Raji (cell line): ENCODE measurements at regions not wholly inside any gene's neighbourhood (a gene's known extent, or its start where the extent isn't known, plus 50 kb on each side); places are given as distances from the start of the nearest gene placed in this dataset.

Source experiments
- POLR2A ChIP-seq: IDR thresholded peaks from 2 replicates; pipeline ENCODE4 v1.6.1; 2011; ENCODE audit warnings: low read depth, low read length, control low read depth; ENCODE audit not compliant: insufficient read depth

DNA sequence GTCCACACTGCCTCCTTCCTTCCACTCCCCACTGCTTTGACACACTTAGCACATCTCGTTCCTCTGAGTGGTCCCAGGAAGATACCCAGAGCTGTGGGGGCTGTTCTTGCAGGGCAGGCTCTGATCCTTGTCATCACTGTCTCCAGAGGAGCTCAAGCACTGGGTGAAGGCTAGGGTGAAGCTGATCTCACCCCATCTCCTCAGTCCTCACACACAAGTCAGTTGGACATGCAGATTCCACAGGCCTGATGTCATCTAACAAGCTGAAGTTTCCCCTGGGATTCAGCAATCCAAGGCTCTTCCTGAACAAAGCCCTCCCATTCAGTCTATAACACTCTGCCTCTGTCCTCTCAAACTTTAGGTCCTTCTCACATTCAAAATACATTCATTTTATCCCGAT is 90.6 kb upstream of the RAB6C start:
- no peak for TF ChIP-seq POLR2A

DNA sequence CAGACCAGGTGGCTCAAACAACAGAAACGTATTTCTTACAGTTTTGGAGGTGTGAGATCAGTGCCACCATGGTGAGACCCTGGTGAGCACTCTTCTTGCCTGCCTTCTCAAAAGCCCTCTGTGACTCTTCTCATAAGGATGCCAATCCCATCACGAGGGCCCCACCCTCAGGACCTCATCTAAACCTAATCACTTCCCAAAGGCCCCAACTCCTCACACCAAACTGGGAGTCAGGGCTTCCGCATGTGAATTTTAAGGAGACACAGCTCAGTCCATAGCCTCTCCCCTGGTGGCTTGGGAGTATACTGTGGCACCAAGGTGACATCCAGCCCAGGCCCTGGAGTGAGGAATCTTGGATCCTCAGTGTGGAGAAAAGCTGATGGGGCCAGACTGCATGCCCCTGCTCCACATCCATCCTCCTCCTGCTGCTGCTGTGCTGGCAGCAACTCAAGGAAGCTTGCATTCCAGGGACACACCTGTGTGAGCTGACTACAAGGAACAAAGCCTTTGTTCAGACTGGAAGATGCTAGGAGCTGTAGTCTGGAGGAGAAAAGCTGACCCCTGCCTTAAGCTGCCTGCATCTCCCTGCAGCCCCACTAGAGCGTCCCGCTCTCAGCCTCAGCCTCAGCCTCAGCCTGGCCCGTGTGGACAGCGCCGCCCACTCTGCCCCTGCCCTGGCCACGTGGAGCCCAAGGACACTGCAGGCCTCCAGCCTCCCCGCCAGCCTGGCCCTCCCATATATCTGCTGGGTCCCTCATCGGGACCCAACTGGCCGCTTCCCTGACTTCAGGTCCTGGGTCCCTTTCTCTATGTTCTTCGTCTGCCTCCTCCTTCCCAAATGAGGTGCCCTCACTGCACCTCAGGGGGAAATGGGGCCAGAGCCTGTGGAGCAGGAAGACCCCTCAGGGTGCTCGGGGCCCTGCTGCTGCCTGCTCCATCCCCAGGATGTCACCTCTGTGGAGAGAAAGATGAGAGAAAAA is 87.8 kb upstream of the RAB6C start:
- no peak for TF ChIP-seq POLR2A

DNA sequence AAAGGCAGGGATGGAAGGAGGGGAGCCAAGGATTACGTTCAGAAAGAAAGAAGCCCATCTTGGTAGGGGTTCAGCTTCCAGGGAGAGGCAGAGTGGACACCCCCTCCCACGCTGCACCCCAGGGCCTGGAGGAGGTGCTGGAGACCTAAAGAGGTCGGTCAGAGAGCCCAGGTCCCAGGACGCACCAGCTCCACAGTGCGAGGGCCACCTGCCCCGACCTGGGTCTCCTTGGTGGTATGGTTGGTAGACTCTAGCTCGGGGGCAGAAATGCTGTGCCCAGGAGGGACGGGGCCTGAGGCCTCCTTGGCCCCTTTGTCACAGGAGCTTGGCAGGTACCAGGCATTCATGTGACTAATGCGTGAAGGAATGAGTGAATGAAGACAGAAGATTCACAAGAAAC is 87.1 kb upstream of the RAB6C start:
- TF ChIP-seq POLR2A = no peak

DNA sequence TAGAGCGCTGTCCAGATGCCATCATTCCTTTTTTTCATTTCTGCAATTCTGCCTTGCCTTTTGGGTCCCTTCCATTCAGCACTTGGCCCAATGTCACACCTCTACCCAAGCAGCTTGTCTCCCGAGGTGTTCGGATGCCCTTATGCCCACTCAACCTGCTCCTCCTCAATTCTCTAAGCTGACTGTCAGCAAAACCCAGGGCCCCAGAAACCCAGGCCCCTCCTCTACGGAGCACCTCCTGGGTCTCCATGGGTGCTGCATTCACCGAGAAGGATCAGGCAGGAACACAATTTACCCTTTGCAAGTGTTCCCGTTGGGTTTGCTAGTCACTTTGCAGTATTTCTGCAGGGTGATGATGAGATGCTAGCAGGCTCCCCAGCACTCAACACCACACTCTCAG is 86.7 kb upstream of the RAB6C start:
- TF ChIP-seq POLR2A = no peak

DNA sequence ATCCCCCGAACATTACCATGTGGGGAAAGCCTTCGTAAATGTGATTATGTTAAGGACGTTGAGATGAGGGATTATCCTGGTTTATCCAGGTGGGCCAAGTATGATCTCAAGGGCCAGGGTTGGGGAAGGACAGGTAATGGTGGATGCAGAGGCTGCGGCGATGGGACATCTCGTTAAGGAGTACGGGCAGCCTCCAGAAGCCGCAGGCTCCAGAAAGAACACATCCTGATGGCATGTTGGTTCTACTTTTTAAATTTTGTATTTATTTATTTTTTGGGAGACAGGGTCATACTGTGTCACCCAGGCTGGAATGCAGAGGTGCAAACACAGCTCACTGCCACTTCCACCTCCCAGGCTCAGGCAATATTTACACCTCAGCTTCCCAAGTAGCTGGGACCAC is 86.2 kb upstream of the RAB6C start:
- TF ChIP-seq POLR2A = no peak

DNA sequence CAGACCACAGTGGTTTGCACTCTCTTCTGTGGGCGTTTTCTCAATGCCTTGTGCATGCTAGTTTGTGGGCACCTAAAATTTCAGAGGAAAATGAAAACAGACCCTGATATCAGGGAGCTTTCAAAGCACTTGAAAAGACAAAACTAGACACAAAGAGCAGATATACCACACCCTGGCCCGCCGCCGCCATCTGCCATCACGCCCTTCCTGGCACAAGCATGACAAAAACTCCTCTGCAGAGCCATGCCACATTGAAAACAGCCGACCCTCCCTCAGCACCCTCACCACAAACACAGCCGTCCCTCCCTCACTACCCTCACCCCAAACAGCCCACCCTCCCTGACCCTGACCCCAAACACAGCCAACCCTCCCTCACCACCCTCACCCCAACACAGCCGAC is 84.8 kb upstream of the RAB6C start:
- no peak for TF ChIP-seq POLR2A

DNA sequence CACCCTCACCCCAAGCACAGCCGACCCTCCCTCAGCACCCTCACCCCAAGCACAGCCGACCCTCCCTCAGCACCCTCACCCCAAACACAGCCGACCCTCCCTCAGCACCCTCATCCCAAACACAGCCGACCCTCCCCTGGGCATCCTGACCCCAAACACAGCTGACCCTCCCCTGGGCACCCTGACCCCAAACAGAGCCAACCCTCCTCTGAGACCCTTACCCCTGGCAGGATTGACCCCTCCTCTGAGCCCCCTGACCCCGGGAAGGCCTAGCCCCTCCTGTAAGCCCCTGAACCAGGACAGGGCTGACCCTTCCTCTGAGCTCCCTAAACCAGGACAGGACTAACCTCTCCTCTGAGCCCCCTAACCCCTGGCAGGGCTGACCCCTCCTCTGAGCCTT is 84.4 kb upstream of the RAB6C start:
- TF ChIP-seq POLR2A = no peak

DNA sequence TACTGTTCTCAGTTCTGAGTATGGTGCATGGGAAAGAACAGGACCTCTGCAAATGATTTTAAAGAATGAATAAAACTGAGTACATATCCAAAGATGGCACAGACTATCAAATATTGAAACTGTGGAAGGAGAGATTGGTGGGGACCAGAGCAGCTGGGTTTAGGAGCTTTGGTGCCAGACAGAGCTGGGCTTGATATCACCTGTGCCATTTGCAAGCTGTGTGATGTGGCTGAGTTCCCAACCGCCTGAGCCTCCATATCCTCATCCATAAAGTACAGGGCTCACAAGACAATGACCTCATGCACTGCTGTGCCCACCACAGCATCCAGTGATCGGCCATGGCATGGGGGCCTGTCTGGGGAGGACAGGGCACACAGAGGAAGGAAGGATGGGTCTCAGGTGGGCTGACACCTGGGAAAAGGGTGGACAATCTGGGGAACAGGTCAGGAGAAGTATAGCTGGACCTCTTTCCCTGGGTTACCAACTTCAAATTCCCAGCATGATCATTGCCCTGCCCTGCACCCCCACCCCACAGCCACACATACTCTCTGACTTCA is 83.9 kb upstream of the RAB6C start:
- TF ChIP-seq POLR2A = no peak

DNA sequence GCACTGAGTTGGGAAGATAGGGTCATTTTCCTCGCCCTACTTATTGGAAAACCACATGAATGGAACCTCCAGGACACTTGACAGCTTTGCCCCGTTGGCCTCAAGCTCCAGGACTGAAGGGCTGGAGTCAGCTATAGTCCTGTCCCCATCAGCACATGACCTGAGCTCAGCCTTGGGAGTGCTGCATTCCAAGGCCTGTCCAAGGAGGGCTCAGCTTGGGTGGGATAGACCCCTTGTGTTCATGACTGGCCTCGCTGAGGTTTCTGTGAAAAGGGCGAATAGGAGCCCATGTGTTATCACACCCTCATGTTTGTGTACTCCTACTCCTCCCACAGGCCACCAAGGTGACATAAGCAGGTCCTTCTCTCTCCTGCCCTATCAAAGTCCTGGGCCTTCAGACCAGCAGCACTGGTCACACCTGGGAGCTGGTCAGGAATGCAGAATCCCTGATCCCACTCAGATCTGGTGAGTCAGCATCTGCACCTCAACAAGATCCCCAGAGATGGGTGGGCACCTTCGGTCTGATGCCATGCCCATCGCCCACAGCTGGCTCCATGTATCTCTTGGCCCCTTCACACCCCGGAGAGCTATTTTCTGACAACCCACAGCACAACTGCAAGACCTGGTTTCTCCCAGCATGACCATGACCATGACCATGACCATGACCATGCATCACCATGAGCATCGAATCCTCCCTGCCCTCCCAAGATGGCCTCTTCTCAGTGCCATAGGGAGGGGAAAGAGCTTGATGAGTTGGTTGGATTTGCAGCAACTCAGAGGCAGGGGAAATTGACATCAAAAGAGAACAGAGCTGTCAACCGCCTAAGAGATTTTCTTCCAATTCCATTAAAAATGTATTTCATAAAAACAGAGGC is 83.0 kb upstream of the RAB6C start:
- no peak for TF ChIP-seq POLR2A

DNA sequence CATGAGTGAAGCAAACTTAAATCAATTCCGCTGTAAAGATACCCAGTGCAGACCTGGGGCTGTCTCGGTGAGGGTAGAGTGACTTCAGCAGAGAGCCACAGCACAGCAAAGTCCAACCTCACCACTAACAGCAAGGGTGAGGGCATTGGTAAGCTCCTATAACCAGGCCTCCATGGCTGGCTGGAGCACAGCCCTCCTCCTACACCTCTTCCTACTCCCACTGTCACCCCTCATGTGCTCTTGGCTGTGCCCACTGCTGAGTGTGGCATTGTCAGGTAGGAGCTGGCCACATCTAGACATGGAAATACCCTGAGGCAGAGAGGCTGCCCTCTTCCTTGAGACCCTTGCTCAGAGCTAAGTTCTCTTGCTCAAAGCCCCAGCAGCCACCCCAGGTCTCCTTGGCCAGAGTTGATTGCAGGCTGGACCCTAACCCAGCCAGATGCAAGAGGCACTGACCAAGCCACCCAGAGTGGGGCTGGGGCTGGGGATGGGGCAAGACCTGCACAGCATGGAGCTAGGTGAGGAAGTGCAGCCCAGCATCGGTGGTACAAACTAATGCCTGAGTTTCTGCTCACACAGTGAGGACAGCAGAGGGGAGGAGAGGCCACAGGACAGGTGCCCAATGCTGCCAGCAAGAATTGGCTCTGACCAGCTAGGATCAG is 77.6 kb upstream of the RAB6C start:
- TF ChIP-seq POLR2A = no peak

DNA sequence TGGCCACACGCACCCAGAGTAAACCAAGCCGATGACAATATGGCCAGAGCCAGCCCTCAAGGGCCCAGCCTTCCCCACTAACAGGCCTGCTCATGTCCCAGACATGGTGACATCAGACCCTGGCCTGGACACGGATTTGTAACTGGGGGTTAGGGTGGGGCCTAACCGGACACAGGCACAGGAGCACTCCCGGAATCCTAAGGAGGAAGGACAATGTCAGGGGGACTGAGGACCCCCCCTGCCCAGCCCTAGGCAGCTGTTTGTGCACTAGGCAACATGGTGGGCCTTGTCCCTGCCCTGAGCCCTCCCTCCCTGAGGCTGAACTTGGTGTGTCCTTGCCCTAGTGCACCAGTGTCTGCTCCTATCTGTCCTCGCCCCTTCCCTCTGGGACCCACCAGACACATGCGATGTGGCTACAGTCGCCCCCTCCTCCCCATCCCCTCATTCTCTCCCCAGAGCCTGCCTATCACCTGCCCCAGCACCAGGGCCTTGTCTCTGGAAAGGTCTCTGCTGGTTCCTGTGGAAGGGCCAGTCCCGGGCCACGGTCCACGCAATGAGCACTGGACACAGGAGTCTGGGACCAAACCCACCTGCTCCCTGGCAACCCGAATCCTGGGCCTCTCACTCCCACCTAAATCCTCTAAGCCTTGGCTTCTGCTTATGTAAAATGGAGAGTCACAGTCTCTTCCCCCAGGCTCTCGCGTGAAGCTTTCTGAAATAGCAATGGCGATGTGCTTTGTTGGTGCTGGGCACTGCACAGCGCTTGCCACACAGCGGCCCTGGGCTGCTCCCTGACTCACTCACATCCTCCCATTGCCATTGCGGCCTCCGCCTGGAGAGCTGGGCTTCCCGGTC is 76.5 kb upstream of the RAB6C start:
- TF ChIP-seq POLR2A = no peak

DNA sequence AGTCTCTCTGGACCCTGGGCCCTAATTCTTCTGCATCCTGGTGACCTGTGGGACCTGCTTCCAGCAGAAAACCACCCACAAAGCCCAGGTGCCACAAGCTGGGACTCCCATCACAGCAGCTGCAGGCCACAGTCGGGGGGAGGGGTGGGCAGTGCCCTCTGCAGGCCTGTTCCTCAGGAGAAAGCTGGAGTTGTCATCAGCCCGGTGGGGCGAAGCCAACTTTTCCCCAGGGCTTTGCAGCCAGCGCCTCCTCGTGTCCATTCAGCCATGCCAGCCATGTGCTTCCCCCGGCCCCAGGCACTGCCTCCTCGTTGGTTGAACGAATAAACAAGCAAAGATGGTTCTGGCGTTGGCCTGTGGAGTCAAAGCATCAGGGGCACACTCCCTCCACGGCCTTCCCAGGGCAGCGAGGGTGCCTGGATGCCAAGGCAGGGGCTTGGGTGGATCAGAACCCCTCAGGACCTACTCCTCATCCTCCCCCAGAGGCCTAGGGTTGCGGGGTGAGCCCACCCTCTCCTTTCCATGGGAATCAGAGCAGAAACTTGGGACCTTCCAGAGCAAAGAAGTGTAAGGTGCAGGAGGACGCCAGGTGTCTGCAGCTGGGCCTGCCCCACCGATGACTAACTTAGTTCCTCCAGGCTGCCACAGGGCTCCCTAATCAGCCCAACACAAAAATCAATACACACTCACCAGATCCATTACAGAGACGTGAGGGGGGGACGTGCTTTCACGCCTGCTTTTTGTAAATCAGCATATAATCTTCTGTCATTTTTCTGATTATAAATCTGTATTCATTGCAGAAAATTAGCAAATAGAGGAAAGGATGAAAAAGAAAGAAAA is 75.7 kb upstream of the RAB6C start:
- no peak for TF ChIP-seq POLR2A
